HCT116 (cell line): ENCODE measurements at regions not wholly inside any gene's neighbourhood (a gene's known extent, or its start where the extent isn't known, plus 50 kb on each side); places are given as distances from the start of the nearest gene placed in this dataset.

Source experiments
- ATAC-seq: fragments of 200-7000 bp; cut with Tn5 transposase; 2 replicates; pipeline ENCODE4 v1.9.1; 2020; ENCODE audit warnings: mild to moderate bottlenecking, moderate library complexity
- BruUV-seq: library from RNA; stranded (reverse); fragments of 400-500 nt; replicated peaks from 2 replicates; lab custom pipeline; 2021; lab: Mats Ljungman, UMichigan
- CTCF ChIA-PET: fragments of 300-600 bp; sonication (Branson Sonifier 250); formaldehyde crosslinking; loops from one replicate; lab custom pipeline; 2021; ENCODE audit warnings: antibody characterized with exemption; lab: Charles Lee
- POLR2A ChIA-PET: fragments of 300-600, 350-600 bp; sonication (Branson Sonifier 250); formaldehyde crosslinking; loops from one replicate; lab custom pipeline; 2021; ENCODE audit warnings: antibody characterized with exemption; lab: Charles Lee
- RAD21 ChIA-PET, 2 experiments: fragments of 300-600 bp; sonication (Branson Sonifier 250); formaldehyde crosslinking; loops; one replicate each; lab custom pipeline; 2023; ENCODE audit warnings: low total read pairs in 2 of 2; ENCODE audit not compliant: uncharacterized antibody in 2 of 2, unreplicated experiment in 2 of 2, low non-redundant PET in 1 of 2; lab: Charles Lee
- DNase-seq: peaks from one replicate; pipeline ENCODE4 v3.0.0-alpha.2; 2010; ENCODE audit warnings: low read depth, low spot score
- H2AFZ ChIP-seq: fragments of 200-600 bp; shearing (Covaris generic), sonication (generic); 2 replicates; pipeline ENCODE4 v1.6.1; 2017; ENCODE audit warnings: low read depth, mixed run types, mixed read lengths, antibody characterized with exemption, low read length; ENCODE audit not compliant: poor library complexity, severe bottlenecking
- H3K27ac ChIP-seq: 2 replicates; pipeline ENCODE4 v1.5.1; 2012; ENCODE audit warnings: low read depth, low read length
- H3K27me3 ChIP-seq: fragments of 200-600 bp; sonication (generic); 2 replicates; pipeline ENCODE4 v1.6.1; 2016; ENCODE audit warnings: mixed run types, low read length, mixed read lengths; ENCODE audit not compliant: insufficient read depth
- H3K36me3 ChIP-seq, 2 experiments: fragments of 200-500 bp in 1 of 2; fragments of 200-600 bp in 1 of 2; sonication (Bioruptor generic) in 1 of 2; sonication (generic) in 1 of 2; 2 replicates each; pipeline versions ENCODE4 v1.5.1 to v1.6.1; 2014 to 2016; ENCODE audit warnings: low read length in 2 of 2, inconsistent platforms in 1 of 2, mixed read lengths in 1 of 2, mixed run types in 1 of 2; ENCODE audit not compliant: insufficient read depth in 2 of 2, control insufficient read depth in 1 of 2
- H3K4me1 ChIP-seq, 2 experiments: fragments of 200-600 bp in 1 of 2; sonication (generic) in 1 of 2; 2 replicates each; pipeline versions ENCODE4 v1.5.1 to v1.6.1; 2012 to 2017; ENCODE audit warnings: low read length in 2 of 2, inconsistent platforms in 1 of 2, mild to moderate bottlenecking in 1 of 2, mixed read lengths in 1 of 2, mixed run types in 1 of 2, moderate library complexity in 1 of 2; ENCODE audit not compliant: insufficient read depth in 2 of 2, control insufficient read depth in 1 of 2
- H3K4me2 ChIP-seq: fragments of 200-600 bp; sonication (generic); 2 replicates; pipeline ENCODE4 v1.6.1; 2017; ENCODE audit warnings: mixed run types, low read length, mixed read lengths
- H3K4me3 ChIP-seq, 2 experiments: fragments of 200-600 bp in 1 of 2; sonication (generic) in 1 of 2; replicated peaks in 1 of 2; 2 replicates each; pipeline ENCODE4 v1.5.1; 2011 to 2016; ENCODE audit warnings: low read length in 2 of 2, control low read depth in 1 of 2, low read depth in 1 of 2, mild to moderate bottlenecking in 1 of 2, mixed read lengths in 1 of 2, mixed run types in 1 of 2
- H3K79me2 ChIP-seq: fragments of 200-600 bp; sonication (generic); 2 replicates; pipeline ENCODE4 v1.6.1; 2017; ENCODE audit warnings: mild to moderate bottlenecking, mixed run types, low read length, moderate library complexity, mixed read lengths; ENCODE audit not compliant: insufficient read depth
- H3K9ac ChIP-seq: fragments of 200-600 bp; sonication (generic); 2 replicates; pipeline ENCODE4 v1.6.1; 2016; ENCODE audit warnings: low read length, mixed read lengths
- H3K9me2 ChIP-seq: fragments of 200-600 bp; sonication (generic), shearing (Covaris generic); 2 replicates; pipeline ENCODE4 v1.6.1; 2017; ENCODE audit warnings: mixed run types, mild to moderate bottlenecking, moderate library complexity; ENCODE audit not compliant: insufficient read depth
- H3K9me3 ChIP-seq, 2 experiments: fragments of 200-500 bp in 1 of 2; fragments of 200-600 bp in 1 of 2; sonication (Bioruptor generic) in 1 of 2; sonication (generic) in 1 of 2; 2 replicates each; pipeline ENCODE4 v1.6.1; 2014 to 2017; ENCODE audit warnings: low read length in 2 of 2, mixed read lengths in 2 of 2, inconsistent platforms in 1 of 2, low read depth in 1 of 2, mild to moderate bottlenecking in 1 of 2, mixed run types in 1 of 2, moderate library complexity in 1 of 2; ENCODE audit not compliant: control insufficient read depth in 1 of 2, insufficient read depth in 1 of 2
- H4K20me1 ChIP-seq: fragments of 200-600 bp; sonication (generic), shearing (Covaris generic); 2 replicates; pipeline ENCODE4 v1.6.1; 2017; ENCODE audit warnings: mixed run types, mild to moderate bottlenecking, moderate library complexity; ENCODE audit not compliant: insufficient read depth
- ATF3 ChIP-seq: IDR thresholded peaks from 2 replicates; pipeline ENCODE4 v1.6.1; 2012
- EGR1 ChIP-seq: IDR thresholded peaks from 2 replicates; pipeline ENCODE4 v1.6.1; 2012; ENCODE audit warnings: low read depth
- ELF1 ChIP-seq: IDR thresholded peaks from 2 replicates; pipeline ENCODE4 v1.6.1; 2012; ENCODE audit warnings: low read depth, borderline replicate concordance
- POLR2A ChIP-seq: IDR thresholded peaks from 2 replicates; pipeline ENCODE4 v1.7.0; 2011; ENCODE audit warnings: borderline replicate concordance; ENCODE audit not compliant: insufficient read depth, insufficient read length; ENCODE audit errors: extremely low read depth
- POLR2AphosphoS5 ChIP-seq: IDR thresholded peaks from 2 replicates; pipeline ENCODE4 v1.6.1; 2011; ENCODE audit warnings: mild to moderate bottlenecking, low read depth, low read length, moderate library complexity
- RAD21 ChIP-seq: IDR thresholded peaks from 2 replicates; pipeline ENCODE4 v1.6.1; 2012; ENCODE audit warnings: low read depth, mild to moderate bottlenecking
- SIN3A ChIP-seq: IDR thresholded peaks from 2 replicates; pipeline ENCODE4 v1.6.1; 2012; ENCODE audit warnings: low read depth
- SP1 ChIP-seq: IDR thresholded peaks from 2 replicates; pipeline ENCODE4 v1.6.1; 2012; ENCODE audit warnings: low read depth
- SRF ChIP-seq: IDR thresholded peaks from 2 replicates; pipeline ENCODE4 v1.6.1; 2012; ENCODE audit warnings: low read depth
- TCF7L2 ChIP-seq: IDR thresholded peaks from 2 replicates; pipeline ENCODE4 v1.7.0; 2011; ENCODE audit warnings: borderline replicate concordance, inconsistent platforms; ENCODE audit not compliant: insufficient read depth, insufficient read length; ENCODE audit errors: extremely low read depth
- ZNF274 ChIP-seq: fragments of 200-500 bp; sonication (Bioruptor generic); IDR thresholded peaks from 2 replicates; pipeline ENCODE4 v1.6.1; 2014; ENCODE audit warnings: mild to moderate bottlenecking, low read depth, low read length, inconsistent platforms
- intact Hi-C: fragments of 100-400 bp; cut with micrococcal nuclease; formaldehyde crosslinking; loops from 2 replicates; pipeline ENCODE4 v1.10.0; 2022
- TF ChIP-seq, protein P1 (sequence below), 3 experiments: fragments of 200-600 bp in 1 of 3; sonication (generic) in 1 of 3; IDR thresholded peaks in 2 of 3; conservative IDR thresholded peaks in 1 of 3; 2 replicates each; pipeline ENCODE4 v1.5.1; 2012 to 2017; ENCODE audit warnings: low read depth in 2 of 3, low read length in 2 of 3, antibody characterized with exemption in 1 of 3, borderline replicate concordance in 1 of 3, control low read depth in 1 of 3, mild to moderate bottlenecking in 1 of 3, mixed read lengths in 1 of 3, mixed run types in 1 of 3, moderate library complexity in 1 of 3; ENCODE audit not compliant: insufficient read depth in 1 of 3

- H3K36me3 ChIP-seq: no peaks in the 10 kb centered on the region
- H3K4me1 ChIP-seq: no peaks in the 10 kb centered on the region
- H3K4me3 ChIP-seq: no peak overlapping the region
- H3K9me2 ChIP-seq: no peaks in the 10 kb centered on the region
- H3K4me2 ChIP-seq: no peak overlapping the region
- POLR2A ChIA-PET: no interaction called here
- no peak for ATAC-seq
- H3K27me3 ChIP-seq: no peaks in the 10 kb centered on the region
- H3K9ac ChIP-seq: no peak overlapping the region
- no peak overlapping the region for H2AFZ ChIP-seq
- RAD21 ChIA-PET: no interaction called here
- H3K27ac ChIP-seq: no peak overlapping the region
- TF ChIP-seq EGR1 (no peak), SIN3A (no peak), SRF (no peak), POLR2AphosphoS5 (no peak), ELF1 (no peak), ZNF274 (no peak), TCF7L2 (no peak), RAD21 (no peak), SP1 (no peak), POLR2A (no peak), ATF3 (no peak)
- TF ChIP-seq, protein P1, sequence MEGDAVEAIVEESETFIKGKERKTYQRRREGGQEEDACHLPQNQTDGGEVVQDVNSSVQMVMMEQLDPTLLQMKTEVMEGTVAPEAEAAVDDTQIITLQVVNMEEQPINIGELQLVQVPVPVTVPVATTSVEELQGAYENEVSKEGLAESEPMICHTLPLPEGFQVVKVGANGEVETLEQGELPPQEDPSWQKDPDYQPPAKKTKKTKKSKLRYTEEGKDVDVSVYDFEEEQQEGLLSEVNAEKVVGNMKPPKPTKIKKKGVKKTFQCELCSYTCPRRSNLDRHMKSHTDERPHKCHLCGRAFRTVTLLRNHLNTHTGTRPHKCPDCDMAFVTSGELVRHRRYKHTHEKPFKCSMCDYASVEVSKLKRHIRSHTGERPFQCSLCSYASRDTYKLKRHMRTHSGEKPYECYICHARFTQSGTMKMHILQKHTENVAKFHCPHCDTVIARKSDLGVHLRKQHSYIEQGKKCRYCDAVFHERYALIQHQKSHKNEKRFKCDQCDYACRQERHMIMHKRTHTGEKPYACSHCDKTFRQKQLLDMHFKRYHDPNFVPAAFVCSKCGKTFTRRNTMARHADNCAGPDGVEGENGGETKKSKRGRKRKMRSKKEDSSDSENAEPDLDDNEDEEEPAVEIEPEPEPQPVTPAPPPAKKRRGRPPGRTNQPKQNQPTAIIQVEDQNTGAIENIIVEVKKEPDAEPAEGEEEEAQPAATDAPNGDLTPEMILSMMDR (IDR thresholded peaks at IDR 0.05 in 2 of 3, conservative IDR thresholded peaks at IDR 0.05 in 1 of 3; ENCODE audit: borderline replicate concordance in 1 of 3, insufficient read depth in 1 of 3, low read depth in 2 of 3, low read length in 2 of 3): no peak
- CTCF ChIA-PET: no interaction called here
- H3K79me2 ChIP-seq: no peaks in the 10 kb centered on the region
- H4K20me1 ChIP-seq: no peaks in the 10 kb centered on the region
- intact Hi-C loops: no loop called here
- no peaks in the 10 kb centered on the region for H3K9me3 ChIP-seq
- no peak for DNase-seq
- no TSS peak for BruUV-seq
Measured at GRCh38 chrX:819684-820083, 189.1 kb downstream of the SHOX start.
